ENCODE measurements at regions not wholly inside any gene's neighbourhood (a gene's known extent, or its start where the extent isn't known, plus 50 kb on each side); places are given as distances from the start of the nearest gene placed in this dataset.

DNA sequence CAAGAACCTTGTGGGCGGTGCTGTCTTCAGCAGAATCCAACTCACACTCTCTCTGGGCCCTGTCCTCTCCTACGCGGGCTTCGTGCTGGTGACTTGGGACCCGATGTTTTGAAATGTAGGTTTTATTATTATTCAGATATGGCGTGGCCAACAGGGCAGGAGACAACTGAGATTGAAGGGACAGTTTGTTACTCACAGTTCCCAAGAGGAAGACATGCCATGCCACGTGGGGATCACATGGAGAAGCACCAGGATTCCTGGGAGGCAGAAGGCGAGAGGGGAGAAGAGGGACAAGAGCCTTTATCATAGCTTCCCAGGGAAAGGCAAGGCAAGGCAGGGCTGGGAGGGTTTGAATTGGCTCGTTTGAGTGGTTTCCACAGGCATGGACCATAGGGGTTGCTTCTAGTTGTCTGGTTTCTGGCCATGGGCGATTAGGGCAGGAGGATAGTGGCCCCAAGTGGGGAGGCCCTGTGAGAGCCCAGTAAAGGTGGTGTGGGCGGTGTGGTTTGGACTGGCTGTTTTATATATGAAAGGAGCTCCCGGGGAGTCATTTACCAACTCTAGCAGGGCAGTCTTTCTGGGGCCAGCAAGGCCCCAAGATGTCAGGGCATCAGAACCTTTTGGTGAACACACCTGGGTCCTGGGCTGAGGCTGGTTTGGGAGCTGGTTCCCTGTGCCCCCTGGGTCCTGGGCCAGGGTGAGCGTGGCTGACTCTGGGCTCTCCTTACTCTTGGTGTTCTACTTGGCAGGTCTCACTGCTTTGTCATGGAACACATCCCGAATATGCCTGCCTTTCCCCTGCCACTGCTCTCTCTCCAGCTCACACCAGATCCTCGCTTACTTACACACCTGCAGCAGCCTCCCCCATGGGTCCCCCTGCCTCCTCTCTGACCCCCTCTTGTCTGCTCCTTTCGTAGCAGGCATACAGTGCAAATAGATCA lies 94.0 kb upstream of the ZNF536 start:
- no peaks in the 10 kb centered on the region for H3K9me3 ChIP-seq (replicated peaks; ENCODE audit: low read length)
- no peaks in the 10 kb centered on the region for H3K4me1 ChIP-seq (ENCODE audit: control insufficient read depth, insufficient read depth, low read length)
- H3K36me3 ChIP-seq (ENCODE audit: insufficient read depth, low read length) = no peaks in the 10 kb centered on the region
- no peak overlapping the region for H3K4me3 ChIP-seq (ENCODE audit: low read length)
- H3K27me3 ChIP-seq (ENCODE audit: control insufficient read depth, insufficient read depth, low read length) = no peaks in the 10 kb centered on the region
- no peak overlapping the region for H3K4me2 ChIP-seq (ENCODE audit: low read length)
- H3K9ac ChIP-seq (ENCODE audit: low read depth, low read length) = no peak overlapping the region

DNA sequence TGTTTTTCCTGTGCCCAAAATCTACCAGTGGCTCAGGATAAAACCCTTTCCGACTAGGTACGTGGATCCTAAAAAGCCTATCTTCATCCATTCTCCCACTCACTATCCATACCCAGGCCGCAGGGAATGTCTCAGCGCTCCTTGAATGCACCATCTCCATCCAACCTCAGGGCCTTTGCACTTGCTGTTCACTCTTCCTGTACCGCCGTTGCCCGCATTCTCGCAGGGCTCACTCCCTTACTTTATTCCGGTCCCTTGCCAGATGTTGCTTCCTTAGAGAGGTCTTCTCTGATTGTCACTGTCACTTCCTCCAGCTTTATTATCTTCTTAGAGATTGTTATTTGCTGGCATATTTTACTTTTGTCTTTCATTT lies 93.3 kb upstream of the ZNF536 start:
- Histone ChIP-seq H3K9ac (ENCODE audit: low read depth, low read length) (no peak overlapping the region), H3K36me3 (ENCODE audit: insufficient read depth, low read length) (no peaks in the 10 kb centered on the region), H3K27me3 (ENCODE audit: control insufficient read depth, insufficient read depth, low read length) (no peaks in the 10 kb centered on the region), H3K4me3 (ENCODE audit: low read length) (no peak overlapping the region), H3K4me1 (ENCODE audit: control insufficient read depth, insufficient read depth, low read length) (no peaks in the 10 kb centered on the region), H3K9me3 (replicated peaks; ENCODE audit: low read length) (no peaks in the 10 kb centered on the region), H3K4me2 (ENCODE audit: low read length) (no peak overlapping the region)

DNA sequence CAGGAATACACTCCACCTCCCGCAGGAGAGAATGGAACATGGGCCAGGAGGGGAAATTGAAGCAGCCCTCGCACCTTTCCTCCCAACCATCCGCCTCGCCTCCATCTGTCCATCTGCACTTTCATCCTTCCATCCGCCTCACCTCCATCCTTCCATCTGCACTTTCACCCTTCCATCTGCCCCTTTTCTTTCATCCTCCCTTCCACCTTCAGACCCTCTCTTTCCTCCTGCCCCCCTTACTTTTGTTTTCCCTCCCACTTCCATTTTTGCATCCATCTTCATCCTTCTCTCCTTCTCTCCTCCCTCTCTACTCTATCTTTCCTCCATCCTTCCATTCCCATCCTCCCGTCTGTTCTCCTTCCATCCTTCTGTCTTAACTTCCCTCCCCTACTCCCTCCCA lies 92.2 kb upstream of the ZNF536 start:
- no peaks in the 10 kb centered on the region for H3K4me1 ChIP-seq (ENCODE audit: control insufficient read depth, insufficient read depth, low read length)
- H3K27me3 ChIP-seq (ENCODE audit: control insufficient read depth, insufficient read depth, low read length) = no peaks in the 10 kb centered on the region
- no peaks in the 10 kb centered on the region for H3K9me3 ChIP-seq (replicated peaks; ENCODE audit: low read length)
- H3K4me2 ChIP-seq (ENCODE audit: low read length) = no peak overlapping the region
- H3K36me3 ChIP-seq (ENCODE audit: insufficient read depth, low read length) = no peaks in the 10 kb centered on the region
- no peak overlapping the region for H3K9ac ChIP-seq (ENCODE audit: low read depth, low read length)
- no peak overlapping the region for H3K4me3 ChIP-seq (ENCODE audit: low read length)

DNA sequence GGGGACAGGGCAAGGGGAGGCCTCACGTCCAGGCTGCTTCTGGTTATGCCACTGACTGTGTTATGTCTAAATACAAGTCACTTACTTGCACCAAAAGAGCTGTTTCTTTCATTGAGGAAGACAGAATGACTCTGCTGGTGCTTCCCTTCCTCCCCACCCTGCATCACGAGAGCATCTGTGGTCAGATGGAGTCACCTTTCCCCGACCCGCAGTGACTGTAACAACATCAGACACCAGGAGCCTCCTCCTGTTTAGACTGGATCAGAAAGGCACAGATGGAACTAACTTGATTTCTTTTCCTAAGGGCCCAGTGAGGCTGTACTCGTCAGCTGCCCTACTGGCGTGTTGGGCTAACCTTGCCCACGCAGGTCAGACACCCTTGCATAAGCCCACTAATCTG lies 90.3 kb upstream of the ZNF536 start:
- no peaks in the 10 kb centered on the region for H3K36me3 ChIP-seq (ENCODE audit: insufficient read depth, low read length)
- H3K4me1 ChIP-seq (ENCODE audit: control insufficient read depth, insufficient read depth, low read length) = no peaks in the 10 kb centered on the region
- H3K27me3 ChIP-seq (ENCODE audit: control insufficient read depth, insufficient read depth, low read length) = no peaks in the 10 kb centered on the region
- H3K4me2 ChIP-seq (ENCODE audit: low read length) = no peak overlapping the region
- no peak overlapping the region for H3K4me3 ChIP-seq (ENCODE audit: low read length)
- no peaks in the 10 kb centered on the region for H3K9me3 ChIP-seq (replicated peaks; ENCODE audit: low read length)
- no peak overlapping the region for H3K9ac ChIP-seq (ENCODE audit: low read depth, low read length)

DNA sequence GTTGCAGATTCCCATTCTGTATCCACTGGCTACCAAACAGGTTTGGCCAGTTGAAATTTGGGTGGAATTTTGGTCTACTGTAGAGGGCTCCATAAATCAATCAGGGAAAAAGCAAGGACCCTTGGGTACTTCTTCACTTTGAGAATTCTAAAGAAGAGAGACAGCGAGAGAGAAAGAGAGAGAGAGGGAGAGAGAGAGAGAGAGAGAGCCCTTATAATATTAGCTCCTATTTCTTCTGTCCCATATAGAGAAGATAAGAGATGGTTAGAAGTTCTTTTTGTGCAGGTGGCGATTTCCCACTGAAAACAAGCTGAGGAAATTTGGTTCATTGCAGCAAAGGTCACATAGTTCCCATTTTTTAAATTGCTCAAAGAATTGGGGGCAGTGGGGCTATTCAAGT lies 88.6 kb upstream of the ZNF536 start:
- no peak overlapping the region for H3K4me2 ChIP-seq (ENCODE audit: low read length)
- H3K9me3 ChIP-seq (replicated peaks; ENCODE audit: low read length) = no peaks in the 10 kb centered on the region
- no peak overlapping the region for H3K9ac ChIP-seq (ENCODE audit: low read depth, low read length)
- H3K36me3 ChIP-seq (ENCODE audit: insufficient read depth, low read length) = no peaks in the 10 kb centered on the region
- no peak overlapping the region for H3K4me3 ChIP-seq (ENCODE audit: low read length)
- no peaks in the 10 kb centered on the region for H3K27me3 ChIP-seq (ENCODE audit: control insufficient read depth, insufficient read depth, low read length)
- H3K4me1 ChIP-seq (ENCODE audit: control insufficient read depth, insufficient read depth, low read length) = no peaks in the 10 kb centered on the region

DNA sequence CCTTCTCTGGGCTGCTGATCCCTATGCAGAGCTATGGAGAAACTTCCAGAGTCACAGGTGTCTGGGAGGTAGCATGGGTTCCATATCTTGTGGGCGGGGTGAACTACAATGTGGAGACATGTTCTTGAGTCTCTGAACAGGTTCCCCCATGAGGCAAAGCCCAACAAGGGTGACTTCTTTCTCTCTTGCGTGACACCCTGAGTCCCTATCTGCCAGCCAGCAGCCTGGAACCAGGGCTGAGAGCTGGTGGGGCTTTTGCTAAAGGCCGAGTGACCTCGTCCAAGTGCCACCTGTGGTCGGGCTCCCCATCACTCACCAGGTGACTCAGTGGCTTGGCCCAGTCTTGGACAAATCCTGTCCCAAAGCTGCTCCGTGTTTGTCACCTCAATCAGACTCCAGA lies 88.0 kb upstream of the ZNF536 start:
- Histone ChIP-seq H3K4me1 (ENCODE audit: control insufficient read depth, insufficient read depth, low read length) (no peaks in the 10 kb centered on the region), H3K27me3 (ENCODE audit: control insufficient read depth, insufficient read depth, low read length) (no peaks in the 10 kb centered on the region), H3K36me3 (ENCODE audit: insufficient read depth, low read length) (no peaks in the 10 kb centered on the region), H3K4me2 (ENCODE audit: low read length) (no peak overlapping the region), H3K9ac (ENCODE audit: low read depth, low read length) (no peak overlapping the region), H3K4me3 (ENCODE audit: low read length) (no peak overlapping the region), H3K9me3 (replicated peaks; ENCODE audit: low read length) (no peaks in the 10 kb centered on the region)

DNA sequence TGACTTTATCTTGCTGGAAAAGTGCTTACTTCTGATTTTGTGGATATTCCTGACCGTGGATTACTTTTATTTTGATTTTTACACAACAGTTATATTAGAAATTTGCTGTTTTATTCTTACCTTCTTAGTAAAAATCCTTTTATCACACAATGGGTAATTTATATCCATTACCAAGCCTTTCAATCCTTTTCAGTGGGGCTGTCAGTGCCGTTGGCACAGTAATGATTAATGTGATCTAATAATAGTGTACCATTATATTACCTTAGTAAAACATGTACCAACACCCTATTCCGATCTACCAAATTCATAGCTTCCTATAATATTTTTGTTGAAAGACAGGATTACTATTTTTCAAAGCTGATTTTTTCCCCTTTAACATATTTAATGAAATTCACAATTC lies 87.3 kb upstream of the ZNF536 start:
- no peaks in the 10 kb centered on the region for H3K9me3 ChIP-seq (replicated peaks; ENCODE audit: low read length)
- H3K4me3 ChIP-seq (ENCODE audit: low read length) = no peak overlapping the region
- no peak overlapping the region for H3K9ac ChIP-seq (ENCODE audit: low read depth, low read length)
- H3K27me3 ChIP-seq (ENCODE audit: control insufficient read depth, insufficient read depth, low read length) = no peaks in the 10 kb centered on the region
- no peak overlapping the region for H3K4me2 ChIP-seq (ENCODE audit: low read length)
- H3K36me3 ChIP-seq (ENCODE audit: insufficient read depth, low read length) = no peaks in the 10 kb centered on the region
- H3K4me1 ChIP-seq (ENCODE audit: control insufficient read depth, insufficient read depth, low read length) = no peaks in the 10 kb centered on the region

DNA sequence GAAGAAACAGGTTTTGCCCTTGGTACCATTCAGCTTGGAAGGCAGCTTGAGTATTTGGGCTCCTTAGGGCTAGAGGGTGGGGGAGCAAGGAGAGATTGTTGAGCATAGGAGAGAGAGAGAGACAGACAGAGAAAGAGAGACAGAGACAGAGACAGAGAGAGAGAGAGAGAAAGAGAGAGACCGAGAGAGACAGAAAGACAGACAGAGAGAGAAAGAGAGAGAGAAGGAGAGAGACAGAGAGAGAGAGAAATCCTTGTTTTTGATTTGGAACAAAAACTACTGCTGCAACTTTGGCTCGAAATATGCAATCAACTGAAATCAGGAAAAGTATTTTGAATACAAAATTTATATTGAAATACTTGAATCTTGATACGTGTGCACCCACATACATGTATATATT lies 85.8 kb upstream of the ZNF536 start:
- Histone ChIP-seq H3K4me1 (ENCODE audit: control insufficient read depth, insufficient read depth, low read length) (no peaks in the 10 kb centered on the region), H3K4me2 (ENCODE audit: low read length) (no peak overlapping the region), H3K27me3 (ENCODE audit: control insufficient read depth, insufficient read depth, low read length) (no peaks in the 10 kb centered on the region), H3K4me3 (ENCODE audit: low read length) (no peak overlapping the region), H3K9ac (ENCODE audit: low read depth, low read length) (no peak overlapping the region), H3K36me3 (ENCODE audit: insufficient read depth, low read length) (no peaks in the 10 kb centered on the region), H3K9me3 (replicated peaks; ENCODE audit: low read length) (no peaks in the 10 kb centered on the region)

DNA sequence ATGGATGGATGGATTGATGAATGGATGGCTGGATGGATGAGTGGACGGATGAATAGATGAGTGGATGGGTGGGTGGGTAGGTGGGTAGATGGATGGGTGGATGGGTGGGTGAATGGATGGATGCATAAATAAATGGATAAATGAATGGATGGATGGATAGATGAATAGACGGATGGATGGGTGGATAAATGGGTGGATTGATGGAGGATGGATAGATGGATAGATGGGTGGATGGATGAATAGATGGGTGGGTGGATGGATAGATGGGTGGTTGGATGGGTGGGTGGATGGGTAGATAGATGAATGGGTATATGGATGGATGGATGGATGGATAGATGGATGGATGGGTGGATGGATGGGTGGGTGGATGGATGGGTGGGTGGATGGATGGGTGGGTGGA lies 84.9 kb upstream of the ZNF536 start:
- Histone ChIP-seq H3K4me3 (ENCODE audit: low read length) (no peak overlapping the region), H3K9me3 (replicated peaks; ENCODE audit: low read length) (no peaks in the 10 kb centered on the region), H3K9ac (ENCODE audit: low read depth, low read length) (no peak overlapping the region), H3K36me3 (ENCODE audit: insufficient read depth, low read length) (no peaks in the 10 kb centered on the region), H3K4me1 (ENCODE audit: control insufficient read depth, insufficient read depth, low read length) (no peaks in the 10 kb centered on the region), H3K27me3 (ENCODE audit: control insufficient read depth, insufficient read depth, low read length) (no peaks in the 10 kb centered on the region), H3K4me2 (ENCODE audit: low read length) (no peak overlapping the region)

DNA sequence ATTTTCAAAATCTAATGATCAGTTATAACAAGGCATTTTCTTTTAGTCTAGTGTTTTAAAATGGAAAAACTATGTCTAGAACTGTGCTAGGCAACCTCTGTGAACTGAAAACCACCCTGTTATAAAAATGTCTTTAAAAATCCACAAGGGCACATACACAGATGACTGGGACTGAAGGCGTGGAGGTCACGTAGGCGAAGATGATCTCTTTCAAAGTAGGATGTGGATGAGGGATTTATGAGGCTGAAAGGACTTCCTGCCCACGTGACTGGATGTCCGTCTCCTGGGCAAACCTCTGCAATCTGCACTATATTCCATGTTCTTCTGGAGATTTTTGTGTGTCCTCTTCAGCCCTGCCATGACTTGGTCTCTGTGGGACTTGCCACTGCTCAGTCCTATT lies 84.2 kb upstream of the ZNF536 start:
- H3K4me2 ChIP-seq (ENCODE audit: low read length) = no peak overlapping the region
- H3K27me3 ChIP-seq (ENCODE audit: control insufficient read depth, insufficient read depth, low read length) = no peaks in the 10 kb centered on the region
- no peaks in the 10 kb centered on the region for H3K4me1 ChIP-seq (ENCODE audit: control insufficient read depth, insufficient read depth, low read length)
- H3K4me3 ChIP-seq (ENCODE audit: low read length) = no peak overlapping the region
- H3K36me3 ChIP-seq (ENCODE audit: insufficient read depth, low read length) = no peaks in the 10 kb centered on the region
- H3K9ac ChIP-seq (ENCODE audit: low read depth, low read length) = no peak overlapping the region
- no peaks in the 10 kb centered on the region for H3K9me3 ChIP-seq (replicated peaks; ENCODE audit: low read length)

DNA sequence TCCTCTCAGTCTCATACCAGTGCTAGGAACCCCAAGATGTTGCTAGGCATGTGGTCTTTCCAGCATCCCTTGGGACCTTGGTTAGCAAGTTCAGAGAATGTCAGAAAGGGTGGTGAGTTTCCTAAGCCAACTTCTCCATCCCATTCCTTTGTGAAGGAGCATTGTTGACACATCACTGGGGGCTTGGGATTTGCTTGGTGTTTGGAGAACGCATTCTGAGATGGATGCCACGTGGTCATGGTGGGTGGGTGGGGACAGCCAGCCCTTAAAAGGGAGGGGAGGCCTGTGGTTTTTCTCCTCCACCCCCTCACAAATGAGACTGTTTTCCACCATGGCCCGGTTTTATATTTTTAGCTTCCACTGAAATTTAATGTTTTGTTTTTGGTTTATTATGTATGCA lies 83.3 kb upstream of the ZNF536 start:
- Histone ChIP-seq H3K9me3 (replicated peaks; ENCODE audit: low read length) (no peaks in the 10 kb centered on the region), H3K36me3 (ENCODE audit: insufficient read depth, low read length) (no peaks in the 10 kb centered on the region), H3K9ac (ENCODE audit: low read depth, low read length) (no peak overlapping the region), H3K4me1 (ENCODE audit: control insufficient read depth, insufficient read depth, low read length) (no peaks in the 10 kb centered on the region), H3K4me3 (ENCODE audit: low read length) (no peak overlapping the region), H3K4me2 (ENCODE audit: low read length) (no peak overlapping the region), H3K27me3 (ENCODE audit: control insufficient read depth, insufficient read depth, low read length) (no peaks in the 10 kb centered on the region)

DNA sequence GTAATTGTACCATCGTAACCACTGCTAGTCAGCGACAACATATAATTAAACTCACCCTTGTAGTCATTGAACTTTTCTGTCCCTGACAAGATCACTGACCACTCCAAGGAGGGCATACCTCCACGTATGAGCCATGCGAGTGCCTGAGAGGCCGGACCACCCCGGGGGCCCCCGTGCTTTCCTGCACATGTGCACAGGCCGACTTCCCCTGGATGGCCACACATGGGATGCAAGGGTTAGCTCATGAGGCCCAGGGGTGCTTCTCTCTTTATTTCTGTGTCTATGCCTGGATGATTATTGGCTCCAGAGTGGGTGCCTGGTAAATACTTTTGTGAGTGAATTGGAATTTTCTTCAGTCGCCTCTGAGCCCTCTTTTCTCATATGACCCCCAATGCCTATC lies 82.8 kb upstream of the ZNF536 start:
- Histone ChIP-seq H3K4me2 (ENCODE audit: low read length) (no peak overlapping the region), H3K4me1 (ENCODE audit: control insufficient read depth, insufficient read depth, low read length) (no peaks in the 10 kb centered on the region), H3K27me3 (ENCODE audit: control insufficient read depth, insufficient read depth, low read length) (no peaks in the 10 kb centered on the region), H3K9me3 (replicated peaks; ENCODE audit: low read length) (no peaks in the 10 kb centered on the region), H3K36me3 (ENCODE audit: insufficient read depth, low read length) (no peaks in the 10 kb centered on the region), H3K9ac (ENCODE audit: low read depth, low read length) (no peak overlapping the region), H3K4me3 (ENCODE audit: low read length) (no peak overlapping the region)
